ENCODE measurements at regions not wholly inside any gene's neighbourhood (a gene's known extent, or its start where the extent isn't known, plus 50 kb on each side); places are given as distances from the start of the nearest gene placed in this dataset.
A peak's percentile ranks its signal among the peaks of the same experiment; 100 is the strongest.

DNA sequence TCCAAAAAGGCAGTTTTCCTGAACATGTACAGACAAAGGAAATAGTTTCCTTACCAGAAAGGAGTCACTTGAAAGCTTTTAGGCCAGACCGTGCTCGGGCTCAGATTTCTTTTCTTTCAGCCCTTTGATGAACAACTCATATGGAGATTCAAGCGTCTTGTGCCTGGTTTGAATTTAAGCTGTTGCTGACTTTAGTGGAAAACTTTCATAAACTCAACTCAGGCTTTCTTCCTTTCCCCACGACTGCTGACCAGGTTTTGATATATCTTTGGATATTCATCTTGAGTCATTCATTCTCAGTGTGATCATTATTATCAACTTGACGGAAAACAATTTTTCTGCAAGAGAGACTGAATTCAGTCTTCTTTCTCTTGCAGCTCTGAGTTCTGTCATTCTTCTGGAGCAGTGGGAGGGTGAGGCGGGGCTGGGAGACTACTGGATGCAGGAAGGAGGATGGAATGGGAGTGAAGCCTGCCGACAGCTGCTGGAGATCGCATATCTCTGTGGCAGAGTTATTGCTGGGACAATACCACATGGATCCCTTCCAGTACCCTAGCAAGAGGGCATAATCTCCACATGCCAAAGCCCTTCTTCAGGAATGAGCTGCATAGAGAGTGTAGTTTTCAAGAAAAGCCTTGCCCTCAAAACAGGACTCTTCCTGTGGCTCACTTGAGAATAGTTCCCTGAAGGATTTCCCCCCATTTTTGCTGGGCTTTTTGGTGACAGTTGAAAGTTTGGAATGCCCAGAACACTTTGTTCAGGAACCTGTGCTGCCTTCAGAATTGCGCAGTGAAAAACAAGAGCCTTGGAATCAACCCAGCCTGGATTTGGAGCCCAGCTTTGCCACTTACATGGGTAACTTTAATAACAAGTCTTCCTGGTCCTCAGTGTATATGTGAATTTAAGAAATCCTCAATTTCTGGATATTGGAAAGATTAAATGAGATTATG lies 364.4 kb downstream of the ZNF521 start:
- TF ChIP-seq MAFK (IDR thresholded peaks at IDR 0.05; ENCODE audit: low read depth, low read length), result no peak
- TF ChIP-seq MAZ (IDR thresholded peaks at IDR 0.05; ENCODE audit: borderline replicate concordance, low read depth, low read length), result no peak
- TF ChIP-seq FOS (IDR thresholded peaks at IDR 0.05; ENCODE audit: low read depth, low read length), result no peak
- TF ChIP-seq CHD1 (IDR thresholded peaks at IDR 0.05; ENCODE audit: low read depth, low read length), result no peak
- TF ChIP-seq, protein P1, sequence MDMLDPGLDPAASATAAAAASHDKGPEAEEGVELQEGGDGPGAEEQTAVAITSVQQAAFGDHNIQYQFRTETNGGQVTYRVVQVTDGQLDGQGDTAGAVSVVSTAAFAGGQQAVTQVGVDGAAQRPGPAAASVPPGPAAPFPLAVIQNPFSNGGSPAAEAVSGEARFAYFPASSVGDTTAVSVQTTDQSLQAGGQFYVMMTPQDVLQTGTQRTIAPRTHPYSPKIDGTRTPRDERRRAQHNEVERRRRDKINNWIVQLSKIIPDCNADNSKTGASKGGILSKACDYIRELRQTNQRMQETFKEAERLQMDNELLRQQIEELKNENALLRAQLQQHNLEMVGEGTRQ (IDR thresholded peaks at IDR 0.05; ENCODE audit: low read depth, low read length), result no peak
- H2AK5ac ChIP-seq (ENCODE audit: low read depth, low read length), result peak overlapping the region; percentile 3; the same call in 1 of the 2 replicates
- peak overlapping the region; percentile 50; the same call in 1 of the 2 replicates for H3K23ac ChIP-seq (ENCODE audit: low read depth, low read length)
- intact Hi-C loops (cut with micrococcal nuclease), result loop anchor here (5.0 kb wide), 1 partner anchor 365 kb away; the partner anchor contains the start of gene ZNF521
- no peaks in the 10 kb centered on the region for H3K9me1 ChIP-seq (ENCODE audit: insufficient read depth, low read length)
- no peaks in the 10 kb centered on the region for H3K79me1 ChIP-seq (ENCODE audit: low read depth in 1 of 2, low read length in 2 of 2)
- peak; percentile 52 for ATAC-seq (ENCODE audit: low read depth)
- dilution Hi-C loops (cut with HindIII; ENCODE audit: low sequenced_read_pairs, unreplicated experiment), result no loop called here
- H4K5ac ChIP-seq (ENCODE audit: low read depth, low read length), result peak overlapping the region; percentile 9
- peak overlapping the region; percentile 31 for H2BK5ac ChIP-seq (ENCODE audit: low read depth, low read length, poor library complexity, severe bottlenecking)
- H3K9ac ChIP-seq (ENCODE audit: low read depth, low read length), result no peak overlapping the region; the same call in 1 of the 2 replicates
- peak overlapping the region in 1 of 2 experiments; percentile 46; a peak in 1 of 4 replicates for H4K8ac ChIP-seq (ENCODE audit: low read depth in 2 of 2, low read length in 2 of 2)
- H2AK9ac ChIP-seq (replicated peaks; ENCODE audit: low read depth, low read length, poor library complexity), result no peak overlapping the region
- no peaks in the 10 kb centered on the region for H3K27me3 ChIP-seq (ENCODE audit: control insufficient read depth, insufficient read depth, low read length)
- peak overlapping the region; percentile 16 for H3K14ac ChIP-seq (replicated peaks; ENCODE audit: low read depth, low read length)
- DNase-seq, result peak; percentile 35
- peak overlapping the region; percentile 56 for H3K4me2 ChIP-seq (ENCODE audit: low read depth, low read length)
- no peak overlapping the region for H3K4me3 ChIP-seq (ENCODE audit: insufficient read depth, low read depth, low read length)
- peak overlapping the region; percentile 44 for H2BK120ac ChIP-seq (ENCODE audit: low read depth, low read length)
- H4K20me1 ChIP-seq (ENCODE audit: insufficient read depth, low read length), result no peaks in the 10 kb centered on the region
- peaks cover 2% of the 10 kb centered on the region; the same call in 1 of the 2 replicates for H3K9me3 ChIP-seq (ENCODE audit: control insufficient read depth, insufficient read depth, low read length)
- H2BK20ac ChIP-seq (ENCODE audit: low read depth, low read length), result peak overlapping the region; percentile 21; the same call in 1 of the 2 replicates
- CTCF ChIA-PET, result no interaction called here
- peak overlapping the region; percentile 21; the same call in 1 of the 2 replicates for H3K56ac ChIP-seq (ENCODE audit: extremely low read depth, insufficient read depth, low read length)
- in situ Hi-C loops (cut with MboI; ENCODE audit: low sequenced_read_pairs), result no loop called here
- no TSS peak for BruUV-seq (replicated peaks)
- no peaks in the 10 kb centered on the region for H3K36me3 ChIP-seq (ENCODE audit: control insufficient read depth, insufficient read depth, low read length)
- no CpG with 5 or more reads among the region's 9 CpGs for WGBS, 2 experiments (ENCODE audit: extremely low coverage in 2 of 2, insufficient read length in 1 of 2)
- no peak overlapping the region for H4K91ac ChIP-seq (ENCODE audit: insufficient read depth, low read depth, low read length)
- peak overlapping the region; percentile 37; the same call in 1 of the 2 replicates for H3K4ac ChIP-seq (ENCODE audit: low read depth, low read length)
- H3K18ac ChIP-seq (ENCODE audit: low read depth, low read length), result peak overlapping the region; percentile 11
- H2BK15ac ChIP-seq (ENCODE audit: low read depth, low read length), result 0 out of 3 replicates have a peak overlapping the region, but pooled peaks have one; percentile 5
- POLR2A ChIA-PET (ENCODE audit: unreplicated experiment), result interaction anchor here (0.6 kb wide), 1 partner anchor 339 kb away, joined by 4 read pairs; no protein-coding TSS in a partner anchor
- peak overlapping the region; percentile 44; the same call in 1 of the 2 replicates for H3K27ac ChIP-seq (ENCODE audit: insufficient read depth, low read length)
- H3K4me1 ChIP-seq (ENCODE audit: control insufficient read depth, insufficient read depth, low read length), result peaks cover 18% of the 10 kb centered on the region
- H2AFZ ChIP-seq (replicated peaks; ENCODE audit: low read length, poor library complexity), result peak overlapping the region; percentile 54
